ENCODE measurements at regions not wholly inside any gene's neighbourhood (a gene's known extent, or its start where the extent isn't known, plus 50 kb on each side); places are given as distances from the start of the nearest gene placed in this dataset.

GRCh38 chr6:112979830-112980229, 632.7 kb downstream of the RFPL4B start:
- no peak overlapping the region for H3K27ac ChIP-seq
- in situ Hi-C loops (cut with HindIII; ENCODE audit: low pct_ligation_motif_present, low sequenced_read_pairs) = no loop called here
- TF ChIP-seq CTCF (IDR thresholded peaks at IDR 0.05; ENCODE audit: low read depth, low read length, missing control alignments) = no peak
- DNase-seq = peak; percentile 16
- no peaks in the 10 kb centered on the region for H3K36me3 ChIP-seq (replicated peaks)
- no peaks in the 10 kb centered on the region for H3K27me3 ChIP-seq (replicated peaks)
- no peak overlapping the region for H3K4me3 ChIP-seq (ENCODE audit: low read depth, low read length)

- no peak overlapping the region for H3K4me3 ChIP-seq (ENCODE audit: low read depth, low read length)
- H3K27ac ChIP-seq = no peak overlapping the region
- no peak for DNase-seq
- no peaks in the 10 kb centered on the region for H3K36me3 ChIP-seq (replicated peaks)
- no peak for TF ChIP-seq CTCF (IDR thresholded peaks at IDR 0.05; ENCODE audit: low read depth, low read length, missing control alignments)
- in situ Hi-C loops (cut with HindIII; ENCODE audit: low pct_ligation_motif_present, low sequenced_read_pairs) = no loop called here
- no peaks in the 10 kb centered on the region for H3K27me3 ChIP-seq (replicated peaks)
Observed at GRCh38 chr6:112980676-112981075, 633.5 kb downstream of the RFPL4B start.

- no peaks in the 10 kb centered on the region for H3K36me3 ChIP-seq (replicated peaks)
- no peak overlapping the region for H3K27ac ChIP-seq
- no peak for DNase-seq
- H3K27me3 ChIP-seq (replicated peaks) = no peaks in the 10 kb centered on the region
- in situ Hi-C loops (cut with HindIII; ENCODE audit: low pct_ligation_motif_present, low sequenced_read_pairs) = no loop called here
- H3K4me3 ChIP-seq (ENCODE audit: low read depth, low read length) = no peak overlapping the region
- TF ChIP-seq CTCF (IDR thresholded peaks at IDR 0.05; ENCODE audit: low read depth, low read length, missing control alignments) = no peak
Observed at GRCh38 chr6:112983713-112984261, 636.7 kb downstream of the RFPL4B start.

- H3K36me3 ChIP-seq (replicated peaks) = no peaks in the 10 kb centered on the region
- H3K4me3 ChIP-seq (ENCODE audit: low read depth, low read length) = no peak overlapping the region
- no peak overlapping the region for H3K27ac ChIP-seq
- no peak for TF ChIP-seq CTCF (IDR thresholded peaks at IDR 0.05; ENCODE audit: low read depth, low read length, missing control alignments)
- H3K27me3 ChIP-seq (replicated peaks) = no peaks in the 10 kb centered on the region
- in situ Hi-C loops (cut with HindIII; ENCODE audit: low pct_ligation_motif_present, low sequenced_read_pairs) = no loop called here
- DNase-seq = no peak
Observed at GRCh38 chr6:112984899-112985298, 637.8 kb downstream of the RFPL4B start.

GRCh38 chr6:112986321-112986720, 639.2 kb downstream of the RFPL4B start:
- in situ Hi-C loops (cut with HindIII; ENCODE audit: low pct_ligation_motif_present, low sequenced_read_pairs) = no loop called here
- no peaks in the 10 kb centered on the region for H3K36me3 ChIP-seq (replicated peaks)
- no peak overlapping the region for H3K27ac ChIP-seq
- H3K4me3 ChIP-seq (ENCODE audit: low read depth, low read length) = no peak overlapping the region
- H3K27me3 ChIP-seq (replicated peaks) = no peaks in the 10 kb centered on the region
- DNase-seq = no peak
- TF ChIP-seq CTCF (IDR thresholded peaks at IDR 0.05; ENCODE audit: low read depth, low read length, missing control alignments) = no peak

GRCh38 chr6:112988748-112989147, 641.6 kb downstream of the RFPL4B start:
- no peak overlapping the region for H3K27ac ChIP-seq
- in situ Hi-C loops (cut with HindIII; ENCODE audit: low pct_ligation_motif_present, low sequenced_read_pairs) = no loop called here
- H3K4me3 ChIP-seq (ENCODE audit: low read depth, low read length) = no peak overlapping the region
- TF ChIP-seq CTCF (IDR thresholded peaks at IDR 0.05; ENCODE audit: low read depth, low read length, missing control alignments) = no peak
- H3K27me3 ChIP-seq (replicated peaks) = no peaks in the 10 kb centered on the region
- no peaks in the 10 kb centered on the region for H3K36me3 ChIP-seq (replicated peaks)
- DNase-seq = no peak
